Occipital lobe (tissue), 1 donor: ENCODE measurements at regions not wholly inside any gene's neighbourhood (a gene's known extent, or its start where the extent isn't known, plus 50 kb on each side); places are given as distances from the start of the nearest gene placed in this dataset.
"Not testable (repeated sequence)": the region's sequence is repeated elsewhere in the genome, so short reads cannot be mapped to it uniquely, and the experiment has no call there.

Source experiments
- DNase-seq: peaks from one replicate; lab custom pipeline; 2025; lab: John Stamatoyannopoulos, UW

- DNase-seq, result not testable (repeated sequence)
Observed at GRCh38 chr11:135011313-135011712, 599.3 kb upstream of the B3GAT1 start.

- DNase-seq, result no peak
Observed at GRCh38 chr11:135009125-135009524, 597.1 kb upstream of the B3GAT1 start.

- DNase-seq, result no peak
Observed at GRCh38 chr11:135008412-135008811, 596.4 kb upstream of the B3GAT1 start.

- DNase-seq, result peak; percentile 42
Observed at GRCh38 chr11:135008001-135008405, 596.0 kb upstream of the B3GAT1 start.

- peak; percentile 26 for DNase-seq
Observed at GRCh38 chr11:135006800-135007199, 594.8 kb upstream of the B3GAT1 start.

- no peak for DNase-seq
Observed at GRCh38 chr11:135004495-135004894, 592.5 kb upstream of the B3GAT1 start.

- DNase-seq, result no peak
Observed at GRCh38 chr11:135002236-135002635, 590.2 kb upstream of the B3GAT1 start.

GRCh38 chr11:135001581-135001980, 589.5 kb upstream of the B3GAT1 start:
- DNase-seq, result no peak

GRCh38 chr11:135001065-135001464, 589.0 kb upstream of the B3GAT1 start:
- DNase-seq, result not testable (repeated sequence)

GRCh38 chr11:134999590-134999989, 587.5 kb upstream of the B3GAT1 start:
- no peak for DNase-seq

GRCh38 chr11:134997652-134998320, 585.7 kb upstream of the B3GAT1 start:
- no peak for DNase-seq

- DNase-seq, result no peak
Observed at GRCh38 chr11:134995741-134996140, 583.7 kb upstream of the B3GAT1 start.

- DNase-seq, result no peak
Observed at GRCh38 chr11:134994431-134994830, 582.4 kb upstream of the B3GAT1 start.

- no peak for DNase-seq
Observed at GRCh38 chr11:134993691-134994243, 581.7 kb upstream of the B3GAT1 start.

- no peak for DNase-seq
Observed at GRCh38 chr11:134992981-134993380, 580.9 kb upstream of the B3GAT1 start.

- DNase-seq, result no peak
Observed at GRCh38 chr11:134988495-134988894, 576.5 kb upstream of the B3GAT1 start.

- no peak for DNase-seq
Observed at GRCh38 chr11:134987822-134988221, 575.8 kb upstream of the B3GAT1 start.

- no peak for DNase-seq
Observed at GRCh38 chr11:134987223-134987768, 575.3 kb upstream of the B3GAT1 start.

GRCh38 chr11:134984421-134984820, 572.4 kb upstream of the B3GAT1 start:
- DNase-seq, result no peak

- DNase-seq, result not testable (repeated sequence)
Observed at GRCh38 chr11:134982432-134982831, 570.4 kb upstream of the B3GAT1 start.

GRCh38 chr11:134981835-134982234, 569.8 kb upstream of the B3GAT1 start:
- no peak for DNase-seq

- DNase-seq, result no peak
Observed at GRCh38 chr11:134980819-134981710, 569.0 kb upstream of the B3GAT1 start.
